Activated CD4-positive, alpha-beta T cell treated with anti-CD3 and anti-CD28 coated beads for 4 hours (primary cell): ENCODE measurements at regions not wholly inside any gene's neighbourhood (a gene's known extent, or its start where the extent isn't known, plus 50 kb on each side); places are given as distances from the start of the nearest gene placed in this dataset.
"Not testable (repeated sequence)": the region's sequence is repeated elsewhere in the genome, so short reads cannot be mapped to it uniquely, and the experiment has no call there.

Experiments
- DNase-seq, 2 donors: peaks; one replicate each; pipeline ENCODE4 v3.0.0-alpha.2; 2020

DNA sequence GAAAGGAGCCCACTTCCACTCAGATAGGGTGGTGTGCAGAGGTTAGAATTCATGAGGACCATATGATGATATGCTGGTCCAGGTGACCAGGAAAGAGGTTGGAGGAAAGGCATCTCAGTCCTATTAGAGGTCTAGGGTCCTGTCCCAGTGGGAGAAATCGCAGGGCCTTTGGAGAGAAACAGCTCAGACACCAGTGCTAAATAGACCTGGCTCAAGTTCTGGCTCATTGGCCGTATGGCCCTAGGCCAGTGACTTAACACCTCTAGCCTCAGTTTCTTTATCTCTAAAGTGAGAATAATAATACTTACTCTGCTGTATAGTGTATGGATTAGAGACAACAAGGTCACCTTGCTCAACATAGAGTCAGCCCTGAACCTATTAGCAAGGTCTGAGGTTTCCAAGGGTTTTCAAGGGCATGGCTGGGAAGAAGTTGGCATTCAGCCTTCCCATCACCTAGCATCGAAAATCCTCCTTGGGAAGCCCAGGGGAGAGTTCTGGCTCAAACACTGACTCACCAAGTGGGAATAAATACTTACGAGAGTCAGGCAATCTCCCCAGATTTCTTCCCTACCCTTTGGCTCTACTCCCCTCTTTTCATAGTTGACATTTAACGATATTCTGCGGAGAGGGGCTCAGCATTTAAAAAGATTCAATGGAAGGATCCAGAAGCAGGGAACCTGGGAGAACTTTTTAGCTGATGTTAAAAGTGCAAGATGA, 473.1 kb upstream of the PODXL start:
- DNase-seq, result no peak

DNA sequence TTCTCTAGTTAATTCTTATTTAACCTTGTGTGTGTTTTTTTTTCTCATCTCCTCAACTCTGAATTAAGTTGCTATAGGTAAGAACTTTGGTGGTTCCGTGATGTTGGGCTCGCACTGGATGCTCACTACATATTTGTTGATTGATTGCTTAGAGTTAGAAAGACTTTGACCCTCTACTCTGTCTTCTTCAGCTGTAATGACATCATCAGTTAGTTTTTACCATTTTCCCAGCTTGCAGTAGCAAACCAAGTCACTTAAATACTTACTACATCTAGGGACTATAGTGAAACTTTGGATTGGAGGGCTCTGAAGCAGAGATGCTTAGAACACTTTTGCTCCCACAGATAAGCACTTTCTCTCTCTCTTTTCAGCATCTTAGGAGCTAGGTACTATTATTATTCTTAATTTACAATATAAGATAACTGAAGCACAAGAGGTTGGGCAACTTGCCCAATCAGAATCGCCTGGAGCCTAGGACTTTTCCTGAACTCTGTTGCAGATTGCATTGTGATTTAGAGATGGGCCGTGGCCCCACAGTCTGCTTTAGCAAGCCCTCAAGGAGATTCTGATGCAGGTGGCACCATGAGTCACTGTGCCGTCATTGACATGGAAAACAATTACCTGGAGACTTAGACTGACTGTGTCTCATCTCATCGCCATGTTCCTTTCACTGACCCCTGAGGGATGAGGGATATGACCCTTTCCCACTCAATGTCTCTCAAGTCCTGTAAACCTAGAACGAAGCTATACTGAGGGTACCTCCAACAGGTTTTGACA, 471.9 kb upstream of the PODXL start:
- no peak for DNase-seq

DNA sequence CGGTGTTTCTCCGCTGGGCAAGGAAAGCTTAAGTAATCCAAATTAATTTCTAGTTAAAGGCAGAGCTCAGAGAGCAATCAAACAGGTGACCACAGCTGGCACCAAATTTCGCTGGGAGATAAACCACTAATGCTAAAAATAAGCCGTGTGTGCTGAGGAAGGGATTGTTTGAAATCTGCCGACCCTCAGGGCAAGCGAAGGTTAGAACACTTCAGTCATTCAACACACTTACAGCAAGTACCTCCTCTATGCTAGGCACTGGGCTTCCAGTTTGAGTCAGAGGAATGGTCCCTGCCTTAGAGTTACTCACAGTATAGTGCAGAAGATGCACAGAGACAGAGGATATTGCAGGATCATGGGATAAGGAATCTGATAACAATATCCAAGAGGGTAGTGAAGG, 467.9 kb upstream of the PODXL start:
- DNase-seq, result no peak

DNA sequence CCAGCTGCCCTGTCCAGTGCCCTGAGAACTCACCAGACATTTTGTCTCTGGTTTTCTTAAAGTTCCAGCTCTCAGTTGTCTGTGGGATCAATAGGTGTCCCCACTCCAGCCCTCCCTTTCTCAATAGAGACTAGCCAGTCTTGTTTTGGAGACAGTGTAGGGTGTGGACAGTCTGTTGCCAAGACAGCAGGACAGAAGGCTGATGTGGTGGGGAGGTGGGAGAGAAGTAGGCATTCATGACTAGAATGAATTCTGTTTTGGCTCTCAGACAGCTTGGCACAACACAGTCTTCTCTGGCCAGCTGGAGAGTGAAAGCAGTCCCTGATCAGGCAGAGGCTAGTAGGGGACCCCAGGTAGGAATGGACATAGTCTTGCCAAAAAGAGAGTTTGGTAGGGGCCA, 467.0 kb upstream of the PODXL start:
- no peak for DNase-seq

DNA sequence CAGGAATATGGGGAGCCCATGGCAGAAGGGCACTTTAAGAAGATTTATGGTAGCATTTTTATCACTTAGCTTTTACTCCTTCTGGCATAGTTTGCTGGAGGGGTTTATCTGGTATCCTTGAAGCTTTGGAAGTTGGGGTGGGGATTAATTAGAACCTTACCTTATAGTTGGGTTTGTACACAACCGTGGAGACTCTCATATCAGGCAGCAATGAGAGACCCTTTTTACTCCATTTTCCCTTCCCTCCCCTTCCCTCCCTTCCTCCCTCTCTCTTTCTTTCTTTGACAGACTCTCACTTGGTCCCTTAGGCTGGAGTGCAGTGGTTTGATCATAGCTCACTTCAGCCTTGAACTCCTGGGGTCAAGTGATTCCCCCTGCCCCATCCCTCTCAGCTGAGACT, 465.8 kb upstream of the PODXL start:
- DNase-seq, result no peak

DNA sequence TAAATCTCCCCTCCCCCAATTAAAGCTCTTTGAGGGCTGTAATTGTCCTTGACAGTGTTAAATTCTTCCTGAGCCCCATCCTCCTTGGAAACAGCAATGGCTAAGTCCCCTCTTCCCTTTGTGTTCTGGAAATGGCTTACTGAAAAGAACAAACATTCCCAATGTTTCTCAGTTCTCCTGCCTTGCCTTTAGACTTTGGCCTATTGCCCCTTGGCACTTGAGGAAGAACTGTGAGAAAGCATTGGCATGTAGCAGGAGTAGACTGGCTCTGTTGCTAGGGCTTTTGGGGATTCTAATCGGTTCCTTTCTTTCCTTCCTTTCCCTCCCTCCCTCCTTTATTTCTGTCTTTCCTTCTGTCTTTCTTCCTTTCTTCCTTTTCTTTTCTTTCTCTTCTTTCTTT, 463.3 kb upstream of the PODXL start:
- DNase-seq, result no peak

DNA sequence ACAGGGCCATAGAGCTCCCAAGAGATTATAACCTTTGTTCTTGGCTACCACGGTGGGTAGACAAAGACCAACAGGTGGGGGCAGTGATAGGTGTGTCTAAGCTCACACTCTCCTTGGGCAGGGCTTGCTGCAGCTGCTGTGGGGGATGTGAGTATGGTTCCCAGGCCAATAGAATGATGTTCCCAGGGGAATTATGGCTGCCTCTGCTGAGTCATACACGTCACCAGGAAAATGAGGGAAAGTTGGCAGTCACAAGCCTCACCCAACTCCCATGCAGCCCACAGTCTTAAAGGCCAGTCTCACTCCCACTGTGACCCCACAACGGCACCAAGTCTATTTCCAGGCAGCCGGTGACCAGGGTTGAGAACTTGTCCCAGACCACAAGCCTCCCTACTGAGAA, 453.4 kb upstream of the PODXL start:
- no peak for DNase-seq

DNA sequence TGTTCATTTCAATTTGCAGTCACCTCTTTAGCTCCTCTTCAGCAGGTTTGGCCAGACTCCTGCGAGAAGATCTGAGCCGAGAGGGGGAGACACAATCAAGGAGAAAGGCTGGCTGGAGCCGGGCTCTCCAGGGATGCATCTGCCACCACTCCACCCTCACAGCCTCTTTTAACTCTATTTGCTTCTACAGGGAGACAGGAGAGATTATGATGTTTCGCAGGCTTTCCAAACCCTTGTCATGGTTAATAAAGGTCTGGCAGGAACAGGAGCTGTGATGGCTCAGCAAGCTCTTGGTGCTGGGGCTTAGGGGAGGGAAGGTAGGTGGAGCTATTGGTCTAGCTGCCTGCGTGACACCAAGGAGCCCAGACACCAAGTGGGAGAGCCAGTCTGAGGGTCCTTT, 448.1 kb upstream of the PODXL start:
- DNase-seq, result no peak

DNA sequence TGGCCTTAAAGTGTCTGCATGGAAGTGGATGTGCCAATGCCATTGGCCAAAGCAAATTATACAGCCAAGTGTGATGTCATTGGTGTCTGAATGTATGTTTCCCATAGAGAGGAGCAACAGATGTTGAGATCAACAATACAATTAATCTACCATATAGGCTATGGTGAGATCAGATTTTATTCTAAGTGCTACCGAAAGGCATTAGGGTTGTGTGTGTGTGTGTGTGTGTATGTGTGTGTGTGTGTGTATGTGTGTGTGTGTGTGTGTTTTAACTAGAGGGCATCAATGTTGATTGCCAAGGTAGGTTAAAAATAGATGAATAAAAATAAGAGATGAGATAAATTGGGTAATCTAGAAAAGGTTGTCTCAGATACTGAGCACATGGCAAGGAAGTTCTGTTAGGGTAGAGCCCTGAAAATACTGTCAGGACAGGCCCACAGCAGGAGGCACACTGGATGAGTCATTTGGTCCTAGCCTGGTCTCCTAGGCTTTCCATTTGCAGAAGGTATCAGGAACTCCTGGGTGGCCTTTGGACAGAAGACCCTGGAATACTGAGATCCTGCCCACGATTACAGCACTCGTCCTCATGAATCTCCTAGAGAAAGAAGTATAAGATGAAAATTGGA, 446.0 kb upstream of the PODXL start:
- no peak for DNase-seq

DNA sequence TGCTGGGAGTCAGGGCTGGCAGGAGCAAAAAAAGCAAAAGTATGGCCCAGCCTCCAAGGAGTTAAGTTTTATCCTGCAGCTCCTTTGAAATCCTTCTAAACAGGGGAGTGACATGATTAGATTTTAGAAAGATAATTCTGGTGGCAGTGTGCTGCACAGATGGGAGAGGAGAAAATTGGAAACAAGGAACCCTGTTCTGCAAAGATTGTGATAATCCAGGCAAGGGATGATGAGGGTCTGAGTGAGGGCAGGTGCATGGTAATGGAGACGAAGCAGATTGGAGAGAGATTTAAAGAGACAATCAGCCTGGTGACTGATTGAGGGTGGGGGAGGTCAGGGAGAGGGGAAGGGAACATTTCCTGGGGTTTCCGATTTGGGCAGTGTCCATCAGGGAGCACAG, 444.7 kb upstream of the PODXL start:
- no peak for DNase-seq

DNA sequence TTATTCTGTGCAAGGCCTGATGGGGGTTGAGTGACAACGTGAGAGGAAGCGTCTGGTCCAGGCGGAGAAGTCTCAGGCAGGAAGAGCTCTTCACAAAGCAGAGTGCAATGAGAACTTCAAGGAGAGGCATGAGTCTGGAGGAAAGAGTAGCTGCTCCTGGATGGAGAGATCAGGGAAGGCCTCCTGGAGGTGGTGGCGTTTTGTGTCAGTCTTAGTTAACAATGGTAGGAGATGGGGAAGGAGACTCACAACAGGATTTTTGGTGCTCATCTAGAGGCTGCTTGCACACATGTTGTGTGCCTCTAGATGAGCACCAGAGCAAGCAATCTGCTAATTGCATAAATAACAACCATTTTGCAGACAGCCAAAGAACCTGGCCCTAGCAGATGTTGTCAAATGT, 442.8 kb upstream of the PODXL start:
- DNase-seq, result no peak

DNA sequence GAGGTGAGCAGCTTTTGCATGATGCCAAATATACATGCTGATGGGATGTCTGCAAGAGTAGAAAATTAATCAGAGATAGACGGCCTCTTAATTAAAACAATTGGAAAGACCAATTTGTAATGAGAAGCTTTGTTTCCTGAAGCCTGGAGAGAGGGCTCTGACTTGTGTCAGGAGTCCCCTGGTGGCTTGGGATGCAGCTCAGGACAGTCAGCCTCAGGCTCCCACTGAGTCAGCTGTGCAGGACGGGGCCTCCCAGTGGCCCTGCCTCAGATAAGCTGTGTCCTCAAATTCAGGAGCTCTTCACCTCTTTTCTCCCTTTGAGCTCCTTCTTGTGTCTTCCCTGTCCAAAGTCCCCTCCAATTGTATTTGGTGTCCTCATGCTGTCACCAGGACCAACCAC, 438.9 kb upstream of the PODXL start:
- no peak for DNase-seq

DNA sequence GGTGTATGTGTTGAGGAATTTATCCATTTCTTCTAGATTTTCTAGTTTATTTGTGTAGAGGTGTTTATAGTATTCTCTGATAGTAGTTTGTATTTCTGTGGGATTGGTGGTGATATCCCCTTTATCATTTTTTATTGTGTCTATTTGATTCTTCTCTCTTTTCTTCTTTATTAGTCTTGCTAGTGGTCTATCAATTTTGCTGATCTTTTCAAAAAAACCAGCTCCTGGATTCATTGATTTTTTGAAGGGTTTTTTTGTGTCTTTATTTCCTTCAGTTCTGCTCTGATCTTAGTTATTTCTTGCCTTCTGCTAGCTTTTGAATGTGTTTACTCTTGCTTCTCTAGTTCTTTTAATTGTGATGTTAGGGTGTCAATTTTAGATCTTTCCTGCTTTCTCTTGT, 424.6 kb upstream of the PODXL start:
- not testable (repeated sequence) for DNase-seq

DNA sequence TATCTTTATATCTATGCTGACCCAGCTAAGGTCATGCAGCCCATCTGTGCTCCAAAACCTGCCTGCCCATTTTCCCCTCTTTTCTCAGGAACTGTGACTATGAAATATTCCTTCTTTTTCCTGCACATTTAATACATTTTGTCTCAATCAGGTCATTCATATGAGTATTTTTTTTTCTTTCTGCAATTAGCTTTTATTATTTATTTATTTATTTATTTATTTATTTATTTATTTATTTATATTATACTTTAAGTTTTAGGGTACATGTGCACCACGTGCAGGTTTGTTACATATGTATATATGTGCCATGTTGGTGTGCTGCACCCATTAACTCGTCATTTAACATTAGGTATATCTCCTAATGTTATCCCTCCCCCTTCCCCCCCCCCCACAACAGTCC, 421.7 kb upstream of the PODXL start:
- not testable (repeated sequence) for DNase-seq

DNA sequence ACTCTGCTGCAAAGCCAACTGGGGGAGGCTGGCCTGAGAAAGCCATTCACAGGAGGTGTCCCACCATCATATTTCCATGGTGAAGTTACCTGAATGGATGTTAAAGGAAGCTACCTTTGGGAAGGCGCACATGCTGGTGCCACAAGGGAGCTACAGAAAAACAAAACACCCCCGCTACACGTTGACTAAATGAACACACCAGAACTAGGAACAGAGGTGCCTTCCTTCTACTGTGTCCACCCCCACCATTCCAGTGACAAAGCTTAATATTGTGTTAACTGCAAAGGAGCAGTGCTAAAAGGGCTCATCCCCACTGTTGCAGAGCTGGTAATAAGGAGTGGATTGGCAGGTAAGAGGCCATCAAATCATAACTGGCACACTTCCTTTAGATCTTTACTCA, 420.0 kb upstream of the PODXL start:
- DNase-seq, result no peak

DNA sequence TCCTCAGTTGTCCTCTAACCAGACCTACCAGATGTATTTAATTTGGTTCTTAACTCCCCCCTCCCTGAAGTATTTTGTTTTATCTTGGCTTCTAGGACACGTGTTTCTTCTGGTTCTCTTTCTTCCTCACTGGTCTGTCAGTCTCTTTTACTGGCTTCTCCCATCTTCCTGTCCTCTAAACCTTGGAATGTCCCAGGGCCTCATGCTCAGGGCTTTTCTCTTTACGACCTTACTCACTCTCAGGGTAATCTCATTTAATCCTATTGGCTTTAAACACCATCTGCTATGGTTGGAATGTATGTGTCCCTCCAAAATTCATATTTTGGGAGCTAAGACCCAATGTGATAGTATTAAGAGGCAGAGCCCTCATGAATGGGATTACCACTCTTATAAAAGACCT, 418.2 kb upstream of the PODXL start:
- DNase-seq, result no peak

DNA sequence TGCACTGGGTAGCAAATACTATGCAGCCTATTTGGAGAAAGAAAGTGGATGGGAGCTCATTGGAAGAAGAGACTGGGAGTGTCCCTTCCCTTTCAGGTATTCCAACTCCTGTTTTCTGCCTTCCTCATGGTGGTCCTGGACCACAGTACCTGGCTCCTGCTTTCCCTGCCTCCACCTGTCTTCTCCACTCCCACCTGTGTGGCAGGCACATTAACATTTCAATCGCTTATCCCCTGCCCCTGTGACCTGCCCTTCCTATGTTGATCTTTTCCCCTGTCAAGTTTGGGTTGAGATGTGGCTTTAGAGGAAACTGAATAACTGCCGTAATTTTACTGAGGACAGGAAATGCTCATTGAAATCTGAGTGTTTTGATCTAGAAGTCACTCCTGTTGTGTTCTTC, 415.8 kb upstream of the PODXL start:
- DNase-seq, result no peak

DNA sequence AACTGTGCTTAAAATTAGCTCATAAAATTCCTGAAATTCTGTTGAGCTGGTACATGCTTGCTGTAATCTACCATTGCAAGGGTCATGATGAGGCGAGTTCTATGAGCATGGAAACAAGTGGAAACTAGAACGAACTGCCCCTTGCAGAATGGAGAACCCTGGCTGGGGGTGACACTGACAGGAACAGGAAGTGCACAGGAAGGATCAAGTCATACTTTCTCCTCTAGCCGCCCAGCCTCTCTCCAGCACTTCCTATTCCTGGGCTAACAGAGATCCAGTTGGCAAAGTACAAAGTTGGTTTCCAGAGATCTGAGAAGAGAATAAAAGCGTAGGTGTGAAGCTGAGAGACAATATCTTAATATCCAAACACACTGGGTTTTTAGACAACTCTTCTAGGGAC, 414.2 kb upstream of the PODXL start:
- DNase-seq, result no peak

DNA sequence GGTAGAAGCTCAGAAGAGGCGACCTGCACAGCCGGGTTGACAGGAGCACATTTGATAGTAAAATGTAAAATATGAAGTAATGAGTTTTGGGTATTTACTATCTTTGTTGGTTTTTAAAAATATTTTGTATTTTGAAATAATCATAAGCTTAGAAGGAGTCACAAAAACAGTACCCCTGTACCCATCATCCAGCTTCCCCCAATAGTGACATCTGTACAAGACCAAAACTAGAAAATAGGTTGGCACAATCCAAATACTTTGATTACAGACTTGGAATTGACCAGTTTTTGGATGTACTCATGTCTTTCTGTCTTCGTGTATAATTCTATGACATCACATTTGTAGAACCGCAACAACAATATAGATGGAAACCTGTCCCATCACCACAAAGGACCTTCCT, 413.1 kb upstream of the PODXL start:
- no peak for DNase-seq

DNA sequence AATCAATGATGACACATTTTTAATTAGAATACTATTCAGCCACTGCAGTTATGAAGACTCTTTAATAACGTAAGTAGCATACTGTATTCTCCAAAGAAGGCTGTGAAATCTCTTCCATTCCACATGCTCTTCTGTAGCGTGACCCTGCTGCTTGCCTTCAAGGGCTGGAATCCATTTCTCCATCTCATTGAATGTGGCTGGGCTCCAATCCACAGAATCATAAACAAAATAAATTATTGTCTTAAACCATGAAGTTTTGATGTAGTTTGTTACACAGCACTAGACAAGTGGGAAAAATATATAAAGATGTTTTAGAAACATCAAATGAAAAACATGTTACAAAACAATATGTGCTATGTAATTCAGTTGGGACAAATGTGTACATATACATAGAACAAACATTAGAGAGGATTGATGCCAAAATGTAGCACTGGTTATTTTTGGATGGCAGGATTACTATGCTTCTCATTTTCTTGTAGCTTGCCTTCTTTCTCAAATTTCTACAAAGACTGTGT, 410.8 kb upstream of the PODXL start:
- no peak for DNase-seq

DNA sequence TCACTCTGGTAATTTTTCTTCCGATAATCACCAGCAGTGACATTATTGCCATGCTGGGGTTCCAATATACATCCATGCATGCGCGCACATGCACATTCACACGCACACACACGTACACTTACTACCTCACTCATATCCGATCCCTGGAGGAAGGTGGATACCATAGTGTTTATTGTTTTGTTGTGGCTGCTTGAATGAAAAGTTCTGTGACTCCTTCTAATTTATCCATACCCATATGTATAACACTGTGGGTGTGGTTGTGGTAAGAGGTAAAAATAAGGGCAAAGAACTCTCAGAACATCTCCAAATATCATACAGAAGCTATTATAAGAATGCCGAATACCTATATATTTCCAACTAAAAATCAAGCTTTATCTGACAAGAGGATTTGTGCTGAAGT, 407.8 kb upstream of the PODXL start:
- DNase-seq, result no peak

DNA sequence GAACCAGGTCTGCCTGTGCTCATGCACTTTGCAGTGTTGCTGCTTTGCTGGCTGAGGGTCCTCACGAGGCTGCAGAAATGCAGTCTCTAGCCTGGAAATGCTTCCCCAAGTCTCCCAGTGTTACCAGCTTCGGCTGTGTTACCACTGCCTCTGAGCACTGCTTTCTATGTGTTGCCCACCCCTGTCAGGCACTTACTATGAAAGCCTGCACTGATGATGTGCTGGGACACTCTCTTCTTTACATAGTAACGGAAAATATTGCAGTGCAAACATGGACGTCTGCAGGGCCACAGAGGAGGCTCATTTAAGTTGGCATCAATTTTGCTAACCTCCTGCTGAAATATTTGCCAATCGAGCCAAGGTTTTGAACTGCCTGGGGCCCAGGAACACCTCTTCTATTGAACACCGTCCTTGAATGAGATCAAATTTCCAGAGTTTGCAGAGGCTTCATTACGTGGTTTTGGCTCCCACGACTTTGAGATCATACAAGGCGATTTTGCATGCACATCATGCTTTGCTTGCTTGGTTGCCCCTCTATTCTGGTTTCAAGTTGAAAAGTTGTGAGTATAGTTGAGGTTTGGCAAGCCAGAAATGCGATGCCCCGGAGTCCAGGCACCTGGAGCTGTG, 404.7 kb upstream of the PODXL start:
- DNase-seq, result no peak

DNA sequence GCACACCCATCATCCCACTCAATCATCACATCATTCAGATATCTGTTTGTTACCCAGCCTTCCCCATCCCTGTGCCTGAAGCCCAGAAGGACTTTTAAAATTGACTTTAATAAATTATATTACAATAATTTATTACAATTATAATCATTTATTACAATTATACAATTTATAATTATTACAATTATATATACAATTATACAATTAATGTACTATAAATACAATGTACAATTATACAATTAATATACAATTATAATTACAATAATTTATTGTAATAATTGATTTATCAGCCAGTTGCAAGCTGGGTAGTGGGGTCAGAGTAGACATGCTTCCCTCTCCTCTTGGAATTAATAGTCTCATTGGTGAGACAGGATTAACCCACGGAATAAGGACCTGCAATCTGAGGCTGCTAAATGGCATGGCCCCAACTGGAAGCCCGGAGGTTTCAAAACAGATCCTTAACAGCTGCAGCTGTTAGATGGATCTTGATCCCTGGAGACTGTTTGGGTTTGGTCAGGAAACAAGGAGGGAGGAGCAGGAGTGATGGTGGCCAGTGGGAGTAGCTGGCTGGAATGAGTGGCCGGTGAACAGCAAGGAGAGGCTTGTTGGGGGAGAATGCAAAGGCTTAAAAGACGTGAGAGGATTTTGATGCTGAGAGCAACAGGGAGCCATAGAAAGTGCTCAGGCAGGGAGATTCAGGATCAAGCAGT, 402.8 kb upstream of the PODXL start:
- DNase-seq, result no peak
